ENCODE measurements at regions not wholly inside any gene's neighbourhood (a gene's known extent, or its start where the extent isn't known, plus 50 kb on each side); places are given as distances from the start of the nearest gene placed in this dataset.

GRCh38 chrX:97968376-97969163 lies 1084.9 kb downstream of the RPA4 start:
- in situ Hi-C loops (cut with MboI; ENCODE audit: low pct_unique_long_range_greater_than_20kb, low sequenced_read_pairs): no loop called here
- no peak for DNase-seq

- in situ Hi-C loops (cut with MboI; ENCODE audit: low pct_unique_long_range_greater_than_20kb, low sequenced_read_pairs): no loop called here
- no peak for DNase-seq
Observed at GRCh38 chrX:97984641-97985040, 1100.9 kb downstream of the RPA4 start.

DNA sequence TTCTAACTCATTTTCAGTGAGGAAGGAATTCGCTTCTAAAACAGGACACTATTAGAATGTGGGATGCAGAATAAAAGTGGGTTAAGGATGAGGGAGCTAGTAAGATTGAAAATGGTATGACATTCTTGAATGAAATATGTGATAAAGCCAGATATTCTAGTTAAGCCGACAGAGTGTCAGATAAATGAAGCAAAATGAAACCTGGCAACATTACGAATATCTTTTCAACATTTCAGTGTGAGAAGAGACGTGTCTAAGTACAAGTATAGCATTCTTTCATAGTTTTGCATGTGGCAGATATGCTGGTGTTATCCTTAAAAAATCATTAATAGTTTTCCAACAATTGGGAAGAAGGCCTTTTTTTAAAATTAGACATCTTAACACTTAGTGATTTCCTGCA lies 1101.4 kb downstream of the RPA4 start:
- DNase-seq: no peak
- in situ Hi-C loops (cut with MboI; ENCODE audit: low pct_unique_long_range_greater_than_20kb, low sequenced_read_pairs): no loop called here

DNA sequence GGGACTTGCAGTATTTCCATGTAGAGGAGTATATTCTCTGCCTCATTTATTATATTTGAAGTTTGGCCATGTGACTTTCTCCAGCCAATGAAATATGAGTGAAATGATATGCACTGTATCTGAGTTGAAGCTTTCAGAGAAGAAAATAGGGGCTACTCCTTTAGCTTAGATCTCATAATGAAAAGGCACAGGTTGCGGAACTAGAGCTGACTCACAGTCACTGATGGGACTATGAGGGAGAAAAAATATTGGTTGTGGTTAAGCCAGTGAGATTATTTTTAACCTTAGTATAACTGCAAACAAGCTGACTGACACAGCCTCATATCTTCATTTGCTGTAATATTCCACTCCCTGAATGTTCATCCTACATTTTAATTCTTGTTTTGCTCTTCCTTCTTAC lies 1104.3 kb downstream of the RPA4 start:
- DNase-seq: no peak
- in situ Hi-C loops (cut with MboI; ENCODE audit: low pct_unique_long_range_greater_than_20kb, low sequenced_read_pairs): no loop called here

GRCh38 chrX:97995834-97996233 lies 1112.1 kb downstream of the RPA4 start:
- no peak for DNase-seq
- in situ Hi-C loops (cut with MboI; ENCODE audit: low pct_unique_long_range_greater_than_20kb, low sequenced_read_pairs): no loop called here

DNA sequence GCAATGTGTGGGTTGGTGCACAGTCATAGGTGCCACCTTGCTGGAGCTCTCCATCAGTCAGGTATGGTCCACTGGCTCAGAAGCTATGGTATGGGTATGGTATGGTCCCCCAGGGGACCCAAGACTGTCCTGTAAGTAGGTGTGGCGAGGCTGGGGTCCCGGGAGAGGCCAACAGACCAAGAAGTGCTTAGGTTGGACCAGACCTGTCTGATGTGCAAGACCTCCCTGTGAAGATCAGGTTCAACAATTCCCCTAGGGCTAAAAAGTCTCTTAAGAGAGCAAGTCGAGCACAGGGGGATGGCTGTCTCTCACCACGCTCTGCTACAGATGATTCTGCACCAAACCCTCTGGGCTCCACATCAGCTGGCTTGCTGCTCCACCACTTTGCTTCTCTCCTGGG lies 1145.0 kb downstream of the RPA4 start:
- in situ Hi-C loops (cut with MboI; ENCODE audit: low pct_unique_long_range_greater_than_20kb, low sequenced_read_pairs): no loop called here
- no peak for DNase-seq

- in situ Hi-C loops (cut with MboI; ENCODE audit: low pct_unique_long_range_greater_than_20kb, low sequenced_read_pairs): no loop called here
- no peak for DNase-seq
Observed at GRCh38 chrX:98029861-98030260, 1146.2 kb downstream of the RPA4 start.

DNA sequence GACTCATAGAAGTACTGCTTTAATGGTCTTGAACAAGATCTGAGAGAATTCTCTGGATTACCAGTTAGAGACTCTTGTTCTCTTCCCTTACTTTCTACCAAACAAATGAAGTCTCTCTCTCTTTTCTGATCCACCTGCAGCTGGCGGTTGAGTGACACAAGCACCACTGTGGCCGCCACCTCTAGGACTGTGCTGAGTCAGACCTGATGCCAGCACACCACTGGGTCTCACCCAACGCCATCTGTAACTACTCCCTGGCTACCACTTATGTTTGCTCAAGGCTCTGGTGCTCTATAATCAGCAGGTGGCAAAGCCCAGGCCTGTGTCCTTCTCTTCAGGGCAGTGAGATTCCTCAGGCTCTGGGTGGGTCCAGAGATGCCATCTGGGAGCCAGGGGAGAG lies 1173.5 kb downstream of the RPA4 start:
- DNase-seq: no peak
- in situ Hi-C loops (cut with MboI; ENCODE audit: low pct_unique_long_range_greater_than_20kb, low sequenced_read_pairs): no loop called here

- DNase-seq: no peak
- in situ Hi-C loops (cut with MboI; ENCODE audit: low pct_unique_long_range_greater_than_20kb, low sequenced_read_pairs): no loop called here
Observed at GRCh38 chrX:98065151-98065550, 1181.4 kb downstream of the RPA4 start.

DNA sequence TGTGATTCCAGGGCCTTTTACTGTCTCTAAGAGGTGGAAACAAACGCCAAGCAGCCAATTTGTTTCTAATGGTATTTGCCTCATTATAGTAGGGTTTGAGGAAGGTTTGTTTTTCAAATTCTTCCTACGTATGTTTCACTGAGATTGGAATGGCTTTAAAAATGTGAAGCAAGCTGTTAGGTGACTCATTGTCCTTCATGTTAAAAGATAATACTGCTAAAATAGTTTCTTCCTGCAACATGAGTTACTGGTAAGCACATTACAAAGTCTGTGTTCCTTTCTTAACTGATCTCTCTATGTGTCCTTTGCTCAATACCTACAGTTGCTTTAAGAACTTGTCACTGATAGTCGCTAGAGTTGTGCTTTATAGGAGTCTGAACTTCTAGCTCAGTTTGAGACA lies 1183.9 kb downstream of the RPA4 start:
- DNase-seq: no peak
- in situ Hi-C loops (cut with MboI; ENCODE audit: low pct_unique_long_range_greater_than_20kb, low sequenced_read_pairs): no loop called here

GRCh38 chrX:98068024-98068580 lies 1184.4 kb downstream of the RPA4 start:
- DNase-seq: no peak
- in situ Hi-C loops (cut with MboI; ENCODE audit: low pct_unique_long_range_greater_than_20kb, low sequenced_read_pairs): no loop called here

- in situ Hi-C loops (cut with MboI; ENCODE audit: low pct_unique_long_range_greater_than_20kb, low sequenced_read_pairs): no loop called here
- no peak for DNase-seq
Observed at GRCh38 chrX:98071331-98071730, 1187.6 kb downstream of the RPA4 start.

DNA sequence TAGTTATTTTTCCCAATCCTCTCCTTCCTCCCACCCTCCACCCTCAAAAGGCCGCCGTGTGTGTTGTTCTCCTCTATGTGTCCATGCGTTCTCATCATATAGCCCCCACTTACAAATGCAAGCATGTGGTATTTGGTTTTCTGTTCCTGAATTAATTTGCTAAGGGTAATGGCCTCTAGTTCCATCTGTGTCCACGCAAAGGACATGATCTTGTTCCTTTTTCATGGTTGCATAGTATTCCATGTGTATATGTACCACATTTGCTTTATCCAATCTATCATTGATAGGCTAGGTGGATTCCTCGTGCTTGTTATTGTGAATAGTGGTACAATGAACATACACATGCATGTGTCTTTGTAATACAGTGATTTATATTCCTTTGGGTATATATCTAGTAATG lies 1193.7 kb downstream of the RPA4 start:
- no peak for DNase-seq
- in situ Hi-C loops (cut with MboI; ENCODE audit: low pct_unique_long_range_greater_than_20kb, low sequenced_read_pairs): no loop called here

GRCh38 chrX:98111684-98112083 lies 1228.0 kb downstream of the RPA4 start:
- in situ Hi-C loops (cut with MboI; ENCODE audit: low pct_unique_long_range_greater_than_20kb, low sequenced_read_pairs): no loop called here
- DNase-seq: no peak

- DNase-seq: no peak
- in situ Hi-C loops (cut with MboI; ENCODE audit: low pct_unique_long_range_greater_than_20kb, low sequenced_read_pairs): no loop called here
Observed at GRCh38 chrX:98114021-98114420, 1230.3 kb downstream of the RPA4 start.

DNA sequence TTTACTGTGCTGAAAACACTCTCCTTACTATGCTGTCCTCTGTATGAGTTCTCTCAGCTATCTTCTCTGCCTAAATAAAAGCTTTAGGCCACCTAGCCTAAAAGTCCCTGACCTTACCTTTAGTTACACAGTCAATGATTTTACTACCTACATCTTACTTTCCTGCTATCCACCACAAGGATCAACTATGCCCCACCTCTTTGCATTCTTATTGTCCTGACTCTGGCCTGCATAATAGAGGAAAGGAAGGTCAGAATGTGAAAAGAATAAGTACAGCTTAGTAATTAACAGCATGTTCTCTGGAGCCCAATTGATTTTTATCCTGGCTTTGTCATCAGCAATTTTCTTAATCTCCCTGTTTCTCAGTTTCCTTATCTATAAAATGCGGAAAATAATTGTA lies 1257.8 kb downstream of the RPA4 start:
- in situ Hi-C loops (cut with MboI; ENCODE audit: low pct_unique_long_range_greater_than_20kb, low sequenced_read_pairs): no loop called here
- no peak for DNase-seq

DNA sequence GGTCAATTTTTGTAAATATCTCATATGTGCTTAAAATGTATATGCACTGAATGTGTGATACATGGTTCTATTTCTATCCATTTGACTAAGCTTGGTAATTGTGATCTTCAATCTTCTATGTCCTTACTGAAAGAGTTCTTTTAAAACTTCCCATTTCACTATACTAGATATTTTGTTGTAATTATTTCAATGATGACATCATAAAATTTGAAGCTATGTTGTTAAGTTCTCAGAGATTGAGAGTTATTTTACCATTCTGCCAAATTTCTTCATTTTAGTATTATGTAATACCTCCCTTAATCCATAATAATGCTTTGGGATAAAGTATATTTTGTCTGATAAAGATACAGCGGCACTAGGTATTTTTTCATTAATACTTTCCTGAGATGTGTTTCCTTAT lies 1307.3 kb downstream of the RPA4 start:
- in situ Hi-C loops (cut with MboI; ENCODE audit: low pct_unique_long_range_greater_than_20kb, low sequenced_read_pairs): no loop called here
- no peak for DNase-seq

DNA sequence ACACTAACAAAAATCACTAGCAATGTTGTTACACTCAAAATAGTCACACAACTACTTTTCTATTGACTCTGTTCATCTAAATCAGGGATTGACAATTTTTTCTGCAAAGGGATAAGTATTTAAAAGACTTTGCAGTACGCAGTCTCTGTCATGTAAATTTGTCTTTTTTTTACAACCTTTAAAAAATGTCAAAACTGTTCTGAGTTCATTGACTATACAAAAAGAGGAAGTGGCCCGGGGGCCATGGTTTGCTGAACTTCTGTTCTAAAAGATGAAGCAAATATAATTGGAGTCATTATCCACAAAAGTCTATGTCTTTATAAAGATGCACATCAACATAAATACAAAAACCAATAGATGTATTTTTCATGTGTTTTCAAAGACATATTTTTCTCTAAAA lies 1310.3 kb downstream of the RPA4 start:
- peak; percentile 15 for DNase-seq
- in situ Hi-C loops (cut with MboI; ENCODE audit: low pct_unique_long_range_greater_than_20kb, low sequenced_read_pairs): no loop called here

- in situ Hi-C loops (cut with MboI; ENCODE audit: low pct_unique_long_range_greater_than_20kb, low sequenced_read_pairs): no loop called here
- no peak for DNase-seq
Observed at GRCh38 chrX:98203800-98204199, 1320.1 kb downstream of the RPA4 start.

GRCh38 chrX:98207947-98208346 lies 1324.2 kb downstream of the RPA4 start:
- DNase-seq: no peak
- in situ Hi-C loops (cut with MboI; ENCODE audit: low pct_unique_long_range_greater_than_20kb, low sequenced_read_pairs): no loop called here

DNA sequence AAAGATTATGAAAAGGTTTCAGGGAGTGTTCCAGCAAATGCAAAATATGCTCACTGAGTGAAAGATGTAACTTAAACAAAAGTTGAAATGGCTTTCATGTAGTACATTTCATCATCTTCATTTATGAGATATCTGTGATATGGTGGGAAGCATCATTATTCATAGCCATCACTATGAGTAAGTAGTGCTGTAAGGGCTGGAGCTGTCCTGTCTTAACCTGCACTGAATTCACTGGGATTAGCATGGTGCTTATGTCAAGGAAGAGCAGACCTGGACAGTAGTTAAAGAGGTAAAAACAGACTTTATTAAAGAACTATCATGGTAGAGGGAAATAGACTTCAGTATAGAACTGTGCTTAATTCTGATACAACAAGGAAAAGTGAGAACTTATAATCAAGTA lies 1347.3 kb downstream of the RPA4 start:
- in situ Hi-C loops (cut with MboI; ENCODE audit: low pct_unique_long_range_greater_than_20kb, low sequenced_read_pairs): no loop called here

More for the DNA sequence above, 1347.3 kb downstream of the RPA4 start:
- no peak for DNase-seq

Measured in KBM-7 (cell line).